ENCODE measurements at regions not wholly inside any gene's neighbourhood (a gene's known extent, or its start where the extent isn't known, plus 50 kb on each side); places are given as distances from the start of the nearest gene placed in this dataset.

GRCh38 chr2:223530811-223531210, 71.3 kb downstream of the SCG2 start:
- TF ChIP-seq CTCF (IDR thresholded peaks at IDR 0.05): no peak
- POLR2A ChIA-PET: no interaction called here

GRCh38 chr2:223532161-223532560, 70.0 kb downstream of the SCG2 start:
- no peak for ATAC-seq (ENCODE audit: poor library complexity)
- Mint-ChIP-seq H3K27ac (no peak overlapping the region), H3K36me3 (ENCODE audit: low read depth) (no peaks in the 10 kb centered on the region), H3K9me3 (peaks cover 1% of the 10 kb centered on the region), H3K27me3 (no peaks in the 10 kb centered on the region), H3K4me3 (no peak overlapping the region), H3K4me1 (ENCODE audit: low read depth) (no peaks in the 10 kb centered on the region)
- no peak overlapping the region for H3K27ac ChIP-seq (ENCODE audit: low read depth in 1 of 2, low read length in 2 of 2)
- no peak for DNase-seq
- H3K36me3 ChIP-seq (ENCODE audit: insufficient read depth, low read length): no peaks in the 10 kb centered on the region
- ChIA-PET CTCF (no interaction called here), POLR2A (no interaction called here)
- no peak overlapping the region for H3K4me3 ChIP-seq (ENCODE audit: low read length)
- intact Hi-C loops (cut with DNase I, micrococcal nuclease): no loop called here
- peaks cover 0 to 5% of the 10 kb centered on the region in 2 experiments for H3K9me3 ChIP-seq (ENCODE audit: control insufficient read depth in 1 of 2, insufficient read depth in 1 of 2, low read length in 2 of 2)
- no peak for TF ChIP-seq CTCF (IDR thresholded peaks at IDR 0.05)
- H3K27me3 ChIP-seq (ENCODE audit: control insufficient read depth in 1 of 2, insufficient read depth in 2 of 2, low read length in 2 of 2): no peaks in the 10 kb centered on the region
- H3K4me1 ChIP-seq (ENCODE audit: insufficient read depth, low read length): no peaks in the 10 kb centered on the region

More at GRCh38 chr2:223530811-223531210, 71.3 kb downstream of the SCG2 start:
- H3K27ac Mint-ChIP-seq: no peak overlapping the region
- Histone ChIP-seq H3K4me3 (ENCODE audit: low read length) (no peak overlapping the region), H3K27ac (ENCODE audit: low read depth in 1 of 2, low read length in 2 of 2) (no peak overlapping the region), H3K27me3 (ENCODE audit: control insufficient read depth in 1 of 2, insufficient read depth in 2 of 2, low read length in 2 of 2) (no peaks in the 10 kb centered on the region), H3K36me3 (ENCODE audit: insufficient read depth, low read length) (no peaks in the 10 kb centered on the region), H3K9me3 (ENCODE audit: control insufficient read depth in 1 of 2, insufficient read depth in 1 of 2, low read length in 2 of 2) (peaks cover 0 to 5% of the 10 kb centered on the region in 2 experiments), H3K4me1 (ENCODE audit: insufficient read depth, low read length) (no peaks in the 10 kb centered on the region)
- H3K27me3 Mint-ChIP-seq: no peaks in the 10 kb centered on the region
- no peaks in the 10 kb centered on the region for H3K4me1 Mint-ChIP-seq (ENCODE audit: low read depth)
- H3K36me3 Mint-ChIP-seq (ENCODE audit: low read depth): no peaks in the 10 kb centered on the region
- peaks cover 1% of the 10 kb centered on the region for H3K9me3 Mint-ChIP-seq
- intact Hi-C loops (cut with DNase I, micrococcal nuclease): no loop called here
- CTCF ChIA-PET: no interaction called here
- DNase-seq (no peak), ATAC-seq (ENCODE audit: poor library complexity) (no peak)
- no peak overlapping the region for H3K4me3 Mint-ChIP-seq

- H3K27ac Mint-ChIP-seq: no peak overlapping the region
- Histone ChIP-seq H3K9me3 (ENCODE audit: control insufficient read depth in 1 of 2, insufficient read depth in 1 of 2, low read length in 2 of 2) (peaks cover 0 to 5% of the 10 kb centered on the region in 2 experiments), H3K27me3 (ENCODE audit: control insufficient read depth in 1 of 2, insufficient read depth in 2 of 2, low read length in 2 of 2) (no peaks in the 10 kb centered on the region), H3K4me3 (ENCODE audit: low read length) (no peak overlapping the region), H3K4me1 (ENCODE audit: insufficient read depth, low read length) (no peaks in the 10 kb centered on the region), H3K27ac (ENCODE audit: low read depth in 1 of 2, low read length in 2 of 2) (no peak overlapping the region), H3K36me3 (ENCODE audit: insufficient read depth, low read length) (no peaks in the 10 kb centered on the region)
- no peaks in the 10 kb centered on the region for H3K9me3 Mint-ChIP-seq
- ATAC-seq (ENCODE audit: poor library complexity): no peak
- CTCF ChIA-PET: no interaction called here
- H3K36me3 Mint-ChIP-seq (ENCODE audit: low read depth): no peaks in the 10 kb centered on the region
- H3K4me1 Mint-ChIP-seq (ENCODE audit: low read depth): no peaks in the 10 kb centered on the region
- POLR2A ChIA-PET: no interaction called here
- no peak for TF ChIP-seq CTCF (IDR thresholded peaks at IDR 0.05)
- no peaks in the 10 kb centered on the region for H3K27me3 Mint-ChIP-seq
- DNase-seq: no peak
- H3K4me3 Mint-ChIP-seq: no peak overlapping the region
- intact Hi-C loops (cut with DNase I, micrococcal nuclease): no loop called here
Measured at GRCh38 chr2:223532712-223533111, 69.4 kb downstream of the SCG2 start.

Data from CD4-positive, alpha-beta T cell (primary cell).